ENCODE measurements at regions not wholly inside any gene's neighbourhood (a gene's known extent, or its start where the extent isn't known, plus 50 kb on each side); places are given as distances from the start of the nearest gene placed in this dataset.
"Not testable (repeated sequence)": the region's sequence is repeated elsewhere in the genome, so short reads cannot be mapped to it uniquely, and the experiment has no call there.

DNA sequence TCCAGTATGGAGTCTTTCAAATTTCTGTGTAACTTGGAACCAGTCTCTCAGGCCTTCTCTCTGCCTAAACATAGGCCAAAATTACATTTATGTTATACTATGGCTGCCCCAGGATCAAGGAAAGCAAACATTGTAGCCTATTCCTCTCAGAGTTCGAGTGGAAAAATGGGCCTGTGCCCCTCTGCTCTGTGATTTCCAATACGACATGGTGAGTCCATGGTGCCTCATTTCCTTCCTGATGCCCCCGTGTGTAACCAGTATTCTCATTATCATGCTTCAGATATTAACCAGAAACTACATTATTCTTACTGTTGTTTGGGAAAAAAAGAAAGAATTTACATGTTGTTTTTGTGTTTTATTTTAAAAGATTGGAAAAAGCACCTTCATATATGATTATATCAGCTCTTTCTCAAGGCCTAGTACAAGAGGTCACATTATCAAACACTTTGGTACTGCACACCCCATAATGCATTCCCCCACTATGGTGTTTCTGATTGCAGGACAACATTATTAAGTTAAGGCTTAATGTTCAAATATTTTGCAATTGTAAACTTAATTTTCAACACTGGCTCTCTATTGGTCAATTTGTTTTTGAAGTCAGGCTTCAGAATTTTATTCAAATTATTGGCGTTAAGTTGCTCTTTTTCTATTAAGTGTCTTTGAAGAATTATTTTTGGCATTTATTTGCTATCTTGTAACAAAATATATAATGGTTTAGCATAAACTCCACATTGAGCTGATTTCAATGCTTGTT lies 151.8 kb upstream of the SLC27A6 start:
- no peak for FAIRE-seq

DNA sequence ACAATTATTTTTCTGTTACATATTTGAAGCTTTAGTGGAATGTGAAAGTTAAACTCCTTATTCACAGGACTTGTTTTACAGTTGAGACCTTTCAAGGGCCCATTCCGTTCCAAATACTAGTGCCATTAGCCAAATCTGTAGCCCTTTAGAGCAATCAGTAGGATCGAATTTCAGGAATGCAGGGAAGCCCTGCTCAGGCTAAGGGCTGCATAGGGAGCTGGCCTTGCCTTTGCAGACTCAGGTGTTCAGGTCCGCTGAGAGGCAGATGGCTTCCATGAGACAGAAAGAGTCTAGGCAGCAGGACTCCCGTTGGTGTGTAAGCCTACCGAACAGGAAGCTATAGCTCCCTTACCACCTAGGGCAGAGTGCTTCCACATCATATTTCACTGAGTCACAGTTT lies 150.1 kb upstream of the SLC27A6 start:
- no peak for FAIRE-seq

DNA sequence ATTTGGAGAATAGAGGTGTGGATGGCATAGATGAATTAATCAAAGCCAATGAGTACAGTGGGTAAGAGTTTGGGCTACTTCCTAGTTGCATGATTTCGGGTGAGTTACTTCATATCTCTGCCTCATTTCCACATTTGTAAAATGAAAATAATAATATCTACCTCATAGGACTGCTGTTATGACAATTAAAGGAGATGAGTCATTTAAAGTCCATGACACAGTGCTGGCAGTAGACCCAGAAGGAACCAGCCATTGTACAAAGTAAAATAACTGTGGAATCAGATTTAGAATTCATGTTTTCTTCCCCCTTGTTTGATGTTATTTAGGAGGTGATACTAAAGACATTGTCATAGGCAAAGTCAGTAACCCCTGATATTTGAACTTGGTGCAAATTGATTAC lies 139.5 kb upstream of the SLC27A6 start:
- no peak for FAIRE-seq

DNA sequence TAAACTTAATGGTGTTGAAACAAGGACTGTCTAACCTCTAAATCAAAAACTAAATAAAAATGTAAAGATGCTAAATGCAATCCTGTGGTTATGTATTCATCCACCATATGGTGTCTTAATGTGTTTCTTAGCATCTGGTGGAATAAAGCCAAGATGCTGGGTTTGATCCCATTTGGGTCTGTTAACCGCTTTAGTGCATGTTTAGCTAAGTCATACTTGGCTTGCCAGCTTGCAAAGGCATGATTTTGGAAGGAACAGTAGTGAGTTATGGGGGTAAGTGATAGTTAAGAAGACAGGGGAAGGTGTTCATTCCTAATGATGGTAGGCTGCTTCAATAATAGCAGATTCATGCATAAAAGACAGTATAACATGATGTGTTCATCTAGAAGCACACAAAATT lies 139.0 kb upstream of the SLC27A6 start:
- FAIRE-seq: no peak

DNA sequence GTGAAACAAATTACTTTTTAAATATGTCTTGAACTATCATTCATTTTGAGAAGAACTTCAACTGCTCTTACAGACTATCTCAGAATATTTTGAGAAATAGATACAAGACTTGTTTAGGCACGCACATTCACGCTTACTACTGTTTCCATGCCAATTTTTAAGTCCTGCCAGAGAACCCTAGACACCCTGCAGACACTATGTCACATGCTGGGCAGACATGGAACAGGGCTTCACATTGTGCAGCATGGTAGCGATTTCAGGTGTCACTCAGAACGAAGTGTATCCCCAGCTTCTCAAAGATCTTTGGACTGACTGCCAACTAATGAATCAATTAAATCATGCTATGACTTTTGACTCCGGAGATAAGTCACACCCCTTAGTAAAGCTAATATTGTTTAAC lies 128.7 kb upstream of the SLC27A6 start:
- no peak for FAIRE-seq

DNA sequence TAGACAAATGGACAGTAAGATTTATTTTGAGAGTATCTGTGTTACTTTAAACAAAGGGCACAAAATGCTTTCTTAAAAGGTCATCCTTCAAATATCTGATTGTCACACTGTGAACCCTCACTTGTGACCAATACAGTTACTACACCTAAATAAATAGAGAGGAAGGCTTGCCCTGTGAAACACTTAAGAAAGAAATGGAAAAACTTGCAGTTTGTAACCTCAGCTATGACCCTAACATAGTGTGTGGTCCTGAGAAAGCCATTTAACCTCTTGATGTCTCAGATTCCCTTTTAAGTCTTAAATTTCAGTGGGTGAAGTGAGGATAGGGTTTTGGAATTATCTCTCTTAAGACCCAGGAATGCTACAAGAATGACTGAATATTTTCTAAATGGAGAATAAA lies 126.7 kb upstream of the SLC27A6 start:
- FAIRE-seq: peak; percentile 58

DNA sequence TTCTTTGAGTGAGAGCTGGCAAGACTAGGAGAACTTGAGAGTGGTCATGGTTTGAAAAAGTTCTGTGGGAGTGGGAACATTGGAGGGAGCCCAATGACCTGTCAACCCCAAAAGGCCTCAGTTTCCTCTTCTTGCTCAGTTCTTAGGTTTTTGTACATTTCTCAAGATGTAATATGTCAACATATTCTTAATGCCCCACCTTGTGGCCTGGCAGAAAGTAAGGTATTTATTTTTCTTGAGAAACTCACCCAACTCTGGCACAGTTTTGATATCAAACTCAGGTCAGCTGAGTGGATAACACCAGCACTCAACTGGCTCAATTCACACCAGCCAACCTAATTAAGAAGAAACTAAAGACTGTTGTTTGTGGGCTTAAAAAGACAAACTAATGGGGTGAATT lies 123.0 kb upstream of the SLC27A6 start:
- FAIRE-seq: no peak

DNA sequence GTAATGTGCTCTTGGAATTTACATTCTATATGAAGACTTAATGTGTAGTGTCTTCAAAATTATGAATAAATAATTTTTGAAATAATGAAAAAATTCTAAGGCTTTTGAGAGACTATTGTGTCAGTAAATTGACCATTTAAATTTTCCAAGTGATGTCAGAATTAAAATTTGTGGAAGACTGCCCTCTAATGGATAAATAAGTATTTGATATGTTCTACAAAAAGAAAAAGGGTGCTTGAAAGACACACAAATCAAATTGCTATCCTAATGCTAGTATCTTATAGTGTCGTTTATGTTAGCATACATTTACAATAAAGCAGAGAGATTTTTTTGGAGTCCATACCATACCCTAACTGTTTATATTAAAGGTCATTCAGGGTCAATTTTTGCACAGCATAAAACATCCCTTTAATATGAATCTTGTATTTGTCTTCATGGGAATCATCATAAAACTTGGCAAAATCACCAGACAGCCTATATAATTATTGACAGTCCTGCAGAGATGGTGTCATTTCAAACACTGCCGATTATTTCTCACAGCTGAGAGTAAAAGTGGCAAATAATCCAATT lies 120.8 kb upstream of the SLC27A6 start:
- FAIRE-seq: peak; percentile 95

DNA sequence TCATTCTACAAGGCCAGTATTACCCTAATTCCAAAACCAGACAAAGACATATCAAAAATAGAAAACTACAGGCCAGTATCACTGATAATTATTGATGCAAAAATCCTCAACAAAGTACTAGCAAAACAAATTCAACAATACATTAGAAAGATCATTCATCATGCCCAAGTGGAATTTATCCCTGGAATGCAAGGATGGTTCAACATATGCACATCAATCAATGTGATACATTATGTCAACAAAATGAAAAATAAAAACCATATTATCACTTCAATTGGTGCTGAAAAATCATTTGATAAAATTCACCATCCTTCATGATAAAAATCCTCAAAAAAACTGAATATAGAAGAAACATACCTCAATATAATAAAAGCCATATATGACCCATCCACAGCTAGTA lies 115.2 kb upstream of the SLC27A6 start:
- FAIRE-seq: no peak

DNA sequence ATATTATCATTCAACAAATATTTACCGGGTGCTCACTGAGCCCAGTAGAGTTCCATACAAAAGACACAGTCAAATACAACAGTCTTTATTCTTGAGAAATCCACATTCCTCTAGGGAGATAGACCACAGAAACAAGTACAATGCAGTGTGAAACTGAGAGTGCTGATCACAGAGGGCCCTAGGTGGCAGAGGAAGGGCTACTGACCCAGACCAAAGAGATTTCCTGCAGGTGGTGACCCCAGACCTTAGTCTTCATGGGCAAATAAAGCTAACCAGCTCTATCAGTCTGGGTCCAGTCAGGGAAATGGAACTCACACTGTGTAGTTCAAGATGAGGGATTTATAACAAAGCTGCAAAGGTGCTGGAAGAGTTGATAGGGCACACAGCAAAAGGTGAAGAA lies 110.4 kb upstream of the SLC27A6 start:
- FAIRE-seq: no peak

DNA sequence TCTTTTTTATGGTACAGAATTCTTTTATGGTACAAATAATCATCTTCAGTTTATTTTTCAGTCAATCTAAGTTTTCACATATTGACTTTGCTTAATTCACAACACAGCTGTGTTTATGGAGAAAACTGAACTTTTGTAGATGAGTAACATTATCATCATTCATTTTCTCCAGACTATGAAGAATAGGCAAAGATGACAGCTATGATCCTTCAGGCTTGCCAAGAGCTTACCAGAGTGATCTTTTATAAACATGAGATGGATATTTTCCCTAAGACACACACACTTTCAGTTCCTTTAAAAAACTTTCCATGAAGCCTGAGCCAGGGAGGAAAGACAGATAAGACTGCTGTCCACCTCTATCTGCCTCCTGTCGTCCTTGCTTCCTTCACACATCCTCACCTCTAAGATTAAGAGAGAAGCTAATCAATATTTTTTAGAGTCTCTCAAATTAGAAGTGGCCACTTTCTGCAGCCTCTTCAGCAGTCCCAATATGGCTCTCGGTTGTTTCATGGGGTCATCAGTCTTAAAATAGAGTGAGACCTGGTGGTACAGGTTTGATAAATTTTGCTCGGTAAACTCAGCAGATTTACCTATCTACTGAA lies 108.1 kb upstream of the SLC27A6 start:
- FAIRE-seq: no peak

DNA sequence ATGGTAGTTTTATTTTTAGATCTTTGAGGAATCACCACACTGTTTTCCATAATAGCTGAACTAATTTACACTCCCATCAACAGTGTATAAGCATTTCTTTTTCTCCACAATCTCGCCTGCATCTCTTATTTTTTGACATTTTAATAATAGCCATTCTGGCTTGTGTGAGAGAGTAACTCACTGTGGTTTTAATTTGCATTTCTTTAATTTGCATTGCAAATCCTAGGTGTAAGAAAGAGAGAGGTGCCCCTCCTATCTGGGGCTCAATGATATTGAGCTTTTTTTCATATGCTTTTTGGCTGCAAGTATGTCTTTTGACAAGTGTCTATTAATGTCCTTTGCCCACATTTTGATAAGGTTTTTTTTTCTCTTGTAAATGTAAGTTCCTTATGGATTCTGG lies 106.3 kb upstream of the SLC27A6 start:
- no peak for FAIRE-seq

DNA sequence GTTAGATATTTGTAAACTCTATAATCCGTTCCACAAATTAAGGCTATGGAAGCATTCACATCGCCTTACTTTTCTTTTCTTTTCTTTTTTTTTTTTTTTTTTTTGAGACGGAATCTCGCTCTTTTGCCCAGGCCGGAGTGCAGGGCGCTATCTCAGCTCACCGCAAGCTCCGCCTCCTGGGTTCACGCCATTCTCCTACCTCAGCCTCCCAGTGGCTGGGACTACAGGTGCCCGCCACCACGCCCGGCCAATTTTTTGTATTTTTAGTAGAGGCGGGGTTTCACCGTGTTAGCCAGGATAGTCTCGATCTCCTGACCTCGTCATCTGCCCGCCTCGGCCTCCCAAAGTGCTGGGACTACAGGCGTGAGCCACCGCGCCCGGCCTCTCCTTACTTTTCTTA lies 104.1 kb upstream of the SLC27A6 start:
- FAIRE-seq: not testable (repeated sequence)

DNA sequence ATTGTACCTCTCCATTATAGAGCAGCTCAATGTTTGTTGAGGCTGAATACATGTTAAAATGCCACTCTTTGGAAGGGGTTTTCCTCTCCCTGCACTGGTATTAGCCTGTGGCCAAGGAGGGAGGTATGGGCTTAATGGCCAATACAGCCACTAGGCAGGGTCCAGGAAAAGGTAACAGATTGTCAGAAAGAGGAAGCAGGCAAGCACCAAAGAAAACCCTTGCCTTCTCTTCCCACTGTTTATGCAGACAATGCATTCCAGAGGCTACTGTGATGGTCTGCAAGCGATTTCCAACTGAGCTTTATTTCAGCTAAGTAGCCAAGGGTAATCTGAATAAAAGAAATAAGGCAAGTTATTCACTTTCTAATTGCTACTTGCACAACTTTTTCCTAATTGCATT lies 95.3 kb upstream of the SLC27A6 start:
- no peak for FAIRE-seq

DNA sequence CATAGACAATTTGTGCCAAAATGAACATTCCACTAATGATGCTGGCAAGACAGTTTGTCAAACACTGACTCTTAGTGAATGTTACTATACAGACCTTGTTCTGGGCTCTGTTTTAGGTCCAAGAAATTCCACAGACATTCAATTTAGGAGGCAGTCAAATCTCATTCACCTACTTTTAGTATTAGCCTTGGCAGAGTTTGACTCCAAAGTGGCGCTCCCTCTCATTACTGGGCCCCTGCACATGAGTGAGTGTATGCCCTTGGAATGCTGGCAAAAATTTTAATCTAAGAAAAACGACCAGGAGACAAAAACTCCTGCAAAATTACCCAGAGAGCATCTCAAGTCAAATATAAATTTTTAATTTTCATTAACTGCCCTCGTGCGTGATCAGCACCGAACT lies 94.9 kb upstream of the SLC27A6 start:
- FAIRE-seq: no peak

DNA sequence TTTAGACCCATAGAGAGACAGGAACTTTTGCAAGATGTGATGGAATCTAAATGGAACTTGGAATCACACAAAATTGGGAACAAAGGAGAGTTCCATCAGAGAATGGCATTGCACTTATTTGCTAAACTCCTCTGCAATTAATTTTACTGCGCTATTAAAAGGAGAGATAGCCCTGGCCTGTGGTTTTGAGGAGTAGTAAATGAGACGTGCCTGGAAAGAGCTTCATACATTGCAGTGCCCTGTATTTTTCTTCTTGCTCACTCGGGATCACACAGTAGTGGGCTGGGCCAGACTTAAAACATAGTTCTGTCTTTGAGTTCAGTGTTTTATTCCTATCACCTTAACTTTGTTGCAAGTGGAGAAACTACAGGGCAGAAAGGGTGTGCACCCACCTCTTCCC lies 94.4 kb upstream of the SLC27A6 start:
- FAIRE-seq: no peak

DNA sequence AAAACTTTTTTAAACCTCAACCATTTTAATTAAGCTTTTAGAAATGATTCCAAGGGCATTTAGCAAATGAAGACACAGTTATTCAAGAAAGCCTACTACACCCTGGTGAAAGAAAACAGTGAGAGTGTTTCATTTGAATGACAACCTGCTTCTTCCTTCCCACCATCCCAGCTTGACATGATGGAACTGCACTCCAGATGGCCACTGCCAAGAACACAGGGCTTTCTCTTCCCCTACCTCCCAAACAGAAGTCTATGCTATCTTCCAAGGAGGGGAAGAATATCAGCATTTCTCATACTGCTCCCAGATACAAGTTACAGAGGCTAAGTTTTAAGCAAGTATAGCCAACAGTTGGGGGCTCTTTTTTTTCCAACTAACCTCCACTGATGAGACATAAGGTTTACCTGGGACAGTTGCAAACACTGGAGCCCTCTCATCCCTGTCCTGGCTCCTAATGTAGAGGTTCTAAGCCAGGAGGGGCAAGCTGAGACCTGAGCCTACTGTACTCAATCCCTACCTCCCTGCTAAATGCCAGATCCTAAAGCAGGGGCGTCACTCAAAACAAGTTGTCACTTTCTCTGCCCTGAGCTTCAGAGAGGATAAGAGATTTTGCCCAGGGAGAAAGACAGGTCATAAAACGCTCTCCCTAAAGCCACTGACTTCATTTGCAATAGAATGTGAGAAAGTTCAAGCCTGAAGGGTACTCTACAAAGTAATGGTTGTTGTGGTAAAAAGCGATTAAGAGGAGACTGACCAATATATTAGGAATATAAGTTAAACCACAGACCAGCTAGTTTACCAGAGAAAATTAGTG lies 88.5 kb upstream of the SLC27A6 start:
- FAIRE-seq: no peak

DNA sequence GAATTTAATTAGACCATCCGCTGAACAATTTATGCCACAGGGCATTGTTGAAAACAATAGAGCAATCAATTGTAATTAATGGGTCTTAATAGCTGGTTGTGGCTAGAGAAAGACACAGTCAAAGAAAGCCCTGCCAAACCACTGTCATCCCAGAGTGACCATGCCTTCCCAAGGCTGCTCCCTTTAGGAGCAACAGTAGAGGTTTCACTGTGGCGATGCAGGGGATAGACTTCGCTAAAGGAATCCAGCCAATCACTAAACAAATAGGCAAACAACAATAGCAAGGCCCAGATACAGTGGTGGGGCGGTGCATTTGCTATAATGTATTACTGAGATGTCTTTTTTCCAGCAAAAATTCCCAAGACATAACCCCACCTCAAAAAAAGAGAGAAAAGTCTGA lies 87.8 kb upstream of the SLC27A6 start:
- no peak for FAIRE-seq

DNA sequence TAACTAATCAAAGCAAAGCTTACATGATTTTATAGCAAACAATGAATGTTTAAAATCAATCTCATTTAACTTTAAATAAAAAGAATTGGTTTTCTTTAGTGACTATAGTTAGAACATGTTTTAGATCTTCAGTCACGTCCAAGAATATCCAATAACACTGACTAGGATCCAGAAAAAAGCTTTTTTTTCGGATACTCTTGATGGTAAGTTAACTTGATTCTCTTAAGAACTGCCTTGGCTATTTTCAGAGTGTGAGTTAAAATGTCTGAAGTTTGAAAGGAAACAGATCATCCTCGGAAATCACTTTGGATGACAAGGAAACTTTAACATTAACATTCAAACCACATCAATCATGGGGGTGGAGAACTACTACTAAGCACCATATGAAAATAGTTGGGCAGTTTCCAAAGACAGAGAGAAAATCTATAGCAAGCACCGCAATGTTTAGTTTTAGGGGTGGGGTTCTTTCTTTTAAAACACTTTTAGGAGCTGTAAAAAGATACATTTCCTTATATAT lies 83.7 kb upstream of the SLC27A6 start:
- no peak for FAIRE-seq

DNA sequence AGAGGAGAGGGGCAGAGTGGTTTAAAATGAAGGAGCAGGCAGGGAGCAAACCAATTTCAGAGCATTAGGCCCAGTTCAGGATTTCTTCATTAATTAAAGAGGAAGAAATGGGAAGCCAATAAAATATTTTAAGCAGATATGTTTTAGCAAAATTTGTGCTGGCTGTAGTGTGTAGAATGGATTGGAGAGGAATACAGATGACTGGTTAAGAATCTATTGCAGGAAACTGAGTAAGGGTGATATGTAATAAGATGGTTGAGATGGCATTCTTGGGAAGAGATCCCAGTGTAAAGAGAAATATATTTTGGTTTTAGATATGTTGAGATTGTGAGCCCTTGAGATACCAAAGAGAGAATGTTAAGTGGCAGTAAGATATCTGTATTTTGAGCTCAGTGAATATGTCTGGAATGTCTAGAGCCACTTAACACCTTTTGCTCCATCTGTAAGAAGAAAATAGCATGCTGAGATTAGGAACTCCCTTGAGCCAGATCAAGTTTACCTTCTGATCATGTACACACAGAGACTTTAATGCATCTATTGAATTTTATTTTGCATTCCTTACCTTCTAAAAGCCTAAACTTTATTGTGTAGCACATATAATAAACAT lies 79.5 kb upstream of the SLC27A6 start:
- no peak for FAIRE-seq

DNA sequence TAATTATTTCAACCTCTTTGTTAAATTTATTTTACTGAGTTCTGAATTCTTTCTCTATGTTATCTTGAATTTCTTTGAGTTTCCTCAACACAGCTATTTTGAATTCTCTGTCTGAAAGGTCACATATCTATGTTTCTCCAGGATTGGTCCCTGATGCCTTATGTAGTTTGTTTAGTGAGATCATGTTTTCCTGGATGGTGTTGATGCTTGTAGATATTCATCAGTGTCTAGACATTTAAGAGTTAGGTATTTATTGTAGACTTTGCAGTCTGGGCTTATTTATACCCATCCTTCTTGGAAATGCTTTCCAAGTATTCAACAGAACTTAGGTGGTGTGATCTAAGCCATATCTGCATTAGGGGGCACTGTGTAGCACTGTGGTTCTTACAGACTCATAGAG lies 70.2 kb upstream of the SLC27A6 start:
- no peak for FAIRE-seq

DNA sequence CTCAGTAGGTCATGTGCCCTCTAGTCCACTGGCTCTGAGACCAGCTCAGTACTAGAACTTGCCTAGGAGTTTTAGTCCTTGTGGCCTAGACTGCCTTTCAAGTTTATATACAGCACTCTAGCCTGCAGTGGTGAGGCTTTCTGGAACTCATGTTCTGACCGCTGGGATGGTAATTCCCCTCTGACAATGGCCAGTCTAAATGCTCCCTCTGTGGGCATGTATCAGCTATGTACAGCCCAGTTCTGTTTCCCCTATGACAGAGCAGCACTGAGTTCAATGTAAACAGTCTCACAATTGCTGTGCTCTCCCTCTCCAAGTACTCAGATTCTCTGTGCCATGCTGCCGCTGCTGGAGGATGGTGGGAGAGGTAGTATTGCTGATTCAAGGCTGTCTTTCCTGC lies 68.6 kb upstream of the SLC27A6 start:
- no peak for FAIRE-seq

DNA sequence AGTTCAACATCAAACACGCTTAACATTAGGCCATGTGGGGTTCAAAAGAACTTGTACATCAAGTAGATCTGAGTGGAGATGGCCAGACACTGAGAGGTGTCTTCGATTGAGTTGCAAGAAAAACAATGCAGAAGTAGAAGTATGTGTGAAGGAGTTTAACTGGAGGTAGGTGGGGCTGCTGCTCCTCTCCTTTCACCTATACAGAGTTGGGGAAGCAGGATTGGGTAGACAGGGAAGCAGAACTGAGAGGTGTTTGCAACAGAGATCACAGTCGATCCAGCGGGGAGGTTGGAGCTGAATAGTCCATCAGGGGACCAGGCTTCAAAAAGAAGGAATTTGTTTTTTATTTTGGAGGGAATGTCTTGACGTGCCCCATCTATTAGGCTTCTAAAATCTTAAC lies 61.7 kb upstream of the SLC27A6 start:
- FAIRE-seq: no peak
